ENCODE measurements at regions not wholly inside any gene's neighbourhood (a gene's known extent, or its start where the extent isn't known, plus 50 kb on each side); places are given as distances from the start of the nearest gene placed in this dataset.

DNA sequence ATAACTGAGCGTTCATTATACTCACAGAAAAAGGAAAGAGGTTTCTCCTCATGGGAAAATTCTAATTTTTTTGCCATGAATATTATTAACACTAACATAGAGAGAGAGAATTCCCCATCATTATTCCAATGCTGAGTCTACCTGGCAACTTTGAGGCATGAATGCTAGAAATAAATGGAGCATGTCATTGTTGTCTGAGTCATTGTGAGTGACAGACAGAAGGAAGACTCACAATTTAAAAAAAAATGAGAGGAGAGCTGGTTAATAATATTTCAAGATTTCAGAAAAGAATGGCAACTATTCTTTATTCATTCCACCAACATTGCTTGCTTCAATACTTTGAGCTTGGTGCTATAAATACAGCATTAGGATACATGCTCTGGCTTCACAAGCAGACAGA lies 170.4 kb upstream of the HS3ST1 start:
- TF ChIP-seq, protein P1, sequence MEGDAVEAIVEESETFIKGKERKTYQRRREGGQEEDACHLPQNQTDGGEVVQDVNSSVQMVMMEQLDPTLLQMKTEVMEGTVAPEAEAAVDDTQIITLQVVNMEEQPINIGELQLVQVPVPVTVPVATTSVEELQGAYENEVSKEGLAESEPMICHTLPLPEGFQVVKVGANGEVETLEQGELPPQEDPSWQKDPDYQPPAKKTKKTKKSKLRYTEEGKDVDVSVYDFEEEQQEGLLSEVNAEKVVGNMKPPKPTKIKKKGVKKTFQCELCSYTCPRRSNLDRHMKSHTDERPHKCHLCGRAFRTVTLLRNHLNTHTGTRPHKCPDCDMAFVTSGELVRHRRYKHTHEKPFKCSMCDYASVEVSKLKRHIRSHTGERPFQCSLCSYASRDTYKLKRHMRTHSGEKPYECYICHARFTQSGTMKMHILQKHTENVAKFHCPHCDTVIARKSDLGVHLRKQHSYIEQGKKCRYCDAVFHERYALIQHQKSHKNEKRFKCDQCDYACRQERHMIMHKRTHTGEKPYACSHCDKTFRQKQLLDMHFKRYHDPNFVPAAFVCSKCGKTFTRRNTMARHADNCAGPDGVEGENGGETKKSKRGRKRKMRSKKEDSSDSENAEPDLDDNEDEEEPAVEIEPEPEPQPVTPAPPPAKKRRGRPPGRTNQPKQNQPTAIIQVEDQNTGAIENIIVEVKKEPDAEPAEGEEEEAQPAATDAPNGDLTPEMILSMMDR (IDR thresholded peaks at IDR 0.05; ENCODE audit: insufficient read depth, low read length): no peak
- H3K4me3 ChIP-seq (ENCODE audit: low read depth, low read length): no peak overlapping the region
- DNase-seq (ENCODE audit: low read depth): no peak

- TF ChIP-seq, protein P1 (IDR thresholded peaks at IDR 0.05; ENCODE audit: insufficient read depth, low read length): no peak
- H3K4me3 ChIP-seq (ENCODE audit: low read depth, low read length): no peak overlapping the region
- DNase-seq (ENCODE audit: low read depth): no peak
Observed at GRCh38 chr4:11598591-11598990, 169.9 kb upstream of the HS3ST1 start.

GRCh38 chr4:11597506-11597905 lies 168.8 kb upstream of the HS3ST1 start:
- H3K4me3 ChIP-seq (ENCODE audit: low read depth, low read length): no peak overlapping the region
- TF ChIP-seq, protein P1 (IDR thresholded peaks at IDR 0.05; ENCODE audit: insufficient read depth, low read length): no peak
- DNase-seq (ENCODE audit: low read depth): no peak

DNA sequence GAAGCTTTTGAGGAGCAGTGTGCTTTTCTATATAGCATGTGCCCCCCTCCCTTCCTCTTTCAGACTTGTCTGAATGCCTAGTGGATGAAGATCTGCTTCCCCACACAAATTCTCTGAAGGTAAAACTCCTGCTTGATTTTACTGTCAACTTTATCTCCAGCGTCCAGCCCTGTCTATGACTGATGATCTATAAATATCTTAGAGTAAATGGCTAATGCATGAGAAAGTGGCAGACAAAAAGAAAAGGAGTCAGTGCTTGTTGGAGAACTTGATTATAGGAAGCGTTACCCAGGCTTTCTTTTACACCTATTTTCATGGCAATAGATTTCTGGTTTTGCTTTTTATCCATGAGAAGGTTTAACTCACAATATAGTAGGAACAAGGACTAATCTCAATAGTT lies 168.3 kb upstream of the HS3ST1 start:
- TF ChIP-seq, protein P1 (IDR thresholded peaks at IDR 0.05; ENCODE audit: insufficient read depth, low read length): no peak
- DNase-seq (ENCODE audit: low read depth): no peak
- H3K4me3 ChIP-seq (ENCODE audit: low read depth, low read length): no peak overlapping the region

GRCh38 chr4:11593576-11594116 lies 165.0 kb upstream of the HS3ST1 start:
- TF ChIP-seq, protein P1 (IDR thresholded peaks at IDR 0.05; ENCODE audit: insufficient read depth, low read length): no peak

GRCh38 chr4:11592276-11592675 lies 163.6 kb upstream of the HS3ST1 start:
- DNase-seq (ENCODE audit: low read depth): no peak
- TF ChIP-seq, protein P1 (IDR thresholded peaks at IDR 0.05; ENCODE audit: insufficient read depth, low read length): no peak
- H3K4me3 ChIP-seq (ENCODE audit: low read depth, low read length): no peak overlapping the region

More at GRCh38 chr4:11593576-11594116, 165.0 kb upstream of the HS3ST1 start:
- H3K4me3 ChIP-seq (ENCODE audit: low read depth, low read length): no peak overlapping the region
- no peak for DNase-seq (ENCODE audit: low read depth)

GRCh38 chr4:11590132-11590531 lies 161.4 kb upstream of the HS3ST1 start:
- TF ChIP-seq, protein P1 (IDR thresholded peaks at IDR 0.05; ENCODE audit: insufficient read depth, low read length): no peak
- H3K4me3 ChIP-seq (ENCODE audit: low read depth, low read length): no peak overlapping the region
- no peak for DNase-seq (ENCODE audit: low read depth)
